ENCODE measurements at regions not wholly inside any gene's neighbourhood (a gene's known extent, or its start where the extent isn't known, plus 50 kb on each side); places are given as distances from the start of the nearest gene placed in this dataset.
"Not testable (repeated sequence)": the region's sequence is repeated elsewhere in the genome, so short reads cannot be mapped to it uniquely, and the experiment has no call there.

GRCh38 chr1:234901491-234902049 is 227.1 kb downstream of the TOMM20 start:
- no peak for DNase-seq

GRCh38 chr1:234900595-234900994 is 228.0 kb downstream of the TOMM20 start:
- no peak for DNase-seq
- ATAC-seq: no peak

More at GRCh38 chr1:234901491-234902049, 227.1 kb downstream of the TOMM20 start:
- no peak for ATAC-seq

- no peak for DNase-seq
- ATAC-seq: no peak
Observed at GRCh38 chr1:234899730-234900072, 228.9 kb downstream of the TOMM20 start.

GRCh38 chr1:234899041-234899729 is 229.5 kb downstream of the TOMM20 start:
- ATAC-seq: no peak
- DNase-seq: no peak

GRCh38 chr1:234898455-234899033 is 230.1 kb downstream of the TOMM20 start:
- ATAC-seq (no peak), DNase-seq (no peak)

- DNase-seq (no peak), ATAC-seq (no peak)
Observed at GRCh38 chr1:234897754-234898454, 230.7 kb downstream of the TOMM20 start.

- DNase-seq: no peak
- ATAC-seq: no peak
Observed at GRCh38 chr1:234897390-234897749, 231.3 kb downstream of the TOMM20 start.

- ATAC-seq (no peak), DNase-seq (no peak)
Observed at GRCh38 chr1:234896477-234897389, 231.9 kb downstream of the TOMM20 start.

- peak; percentile 37 for DNase-seq
- ATAC-seq: peak; percentile 89
Observed at GRCh38 chr1:234893725-234894630, 234.7 kb downstream of the TOMM20 start.

- DNase-seq: no peak
Observed at GRCh38 chr1:234893359-234893724, 235.3 kb downstream of the TOMM20 start.

GRCh38 chr1:234892642-234893041 is 236.0 kb downstream of the TOMM20 start:
- no peak for DNase-seq
- ATAC-seq: no peak

More at GRCh38 chr1:234893359-234893724, 235.3 kb downstream of the TOMM20 start:
- ATAC-seq: no peak

- ATAC-seq: no peak
- no peak for DNase-seq
Observed at GRCh38 chr1:234891427-234891826, 237.2 kb downstream of the TOMM20 start.

GRCh38 chr1:234889643-234890042 is 239.0 kb downstream of the TOMM20 start:
- DNase-seq (no peak), ATAC-seq (no peak)

GRCh38 chr1:234888247-234888646 is 240.4 kb downstream of the TOMM20 start:
- DNase-seq, ATAC-seq: not testable (repeated sequence)

- ATAC-seq: no peak
- no peak for DNase-seq
Observed at GRCh38 chr1:234887016-234887900, 241.4 kb downstream of the TOMM20 start.

- ATAC-seq: no peak
- DNase-seq: no peak
Observed at GRCh38 chr1:234886081-234886984, 242.3 kb downstream of the TOMM20 start.

- DNase-seq (no peak), ATAC-seq (no peak)
Observed at GRCh38 chr1:234885601-234886000, 243.0 kb downstream of the TOMM20 start.

GRCh38 chr1:234884701-234885100 is 243.9 kb downstream of the TOMM20 start:
- no peak for ATAC-seq
- no peak for DNase-seq

GRCh38 chr1:234884006-234884405 is 244.6 kb downstream of the TOMM20 start:
- no peak for ATAC-seq
- DNase-seq: no peak
